BJ (cell line): ENCODE measurements at regions not wholly inside any gene's neighbourhood (a gene's known extent, or its start where the extent isn't known, plus 50 kb on each side); places are given as distances from the start of the nearest gene placed in this dataset.
"Not testable (repeated sequence)": the region's sequence is repeated elsewhere in the genome, so short reads cannot be mapped to it uniquely, and the experiment has no call there.

Experiments
- CTCF ChIA-PET: fragments of 350-600 bp; formaldehyde crosslinking; extraction: SDS; loops from one replicate; lab custom pipeline; 2021; ENCODE audit warnings: antibody characterized with exemption, inconsistent platforms; lab: Yijun Ruan, JAX
- POLR2A ChIA-PET: fragments of 300-600 bp; sonication (Branson Sonifier 250); formaldehyde crosslinking; extraction: SDS; loops from one replicate; lab custom pipeline; 2021; ENCODE audit warnings: antibody characterized with exemption; lab: Charles Lee
- DNase-seq: peaks from one replicate; pipeline ENCODE4 v3.0.0-alpha.2; 2011; ENCODE audit warnings: low read depth
- H3K27me3 ChIP-seq: 2 replicates; pipeline ENCODE4 v1.6.0; 2011; ENCODE audit warnings: low read length; ENCODE audit not compliant: control insufficient read depth, insufficient read depth
- H3K36me3 ChIP-seq: 2 replicates; pipeline ENCODE4 v1.5.1; 2011; ENCODE audit warnings: low read length; ENCODE audit not compliant: control insufficient read depth, insufficient read depth
- H3K4me3 ChIP-seq: 2 replicates; pipeline ENCODE4 v1.5.1; 2011; ENCODE audit warnings: low read depth, mild to moderate bottlenecking, control low read depth, low read length
- TF ChIP-seq, protein P1 (sequence below): IDR thresholded peaks from 2 replicates; pipeline ENCODE4 v1.5.1; 2011; ENCODE audit warnings: low read depth, mild to moderate bottlenecking, control low read depth, inconsistent platforms, low read length, moderate library complexity; ENCODE audit not compliant: insufficient read depth

DNA sequence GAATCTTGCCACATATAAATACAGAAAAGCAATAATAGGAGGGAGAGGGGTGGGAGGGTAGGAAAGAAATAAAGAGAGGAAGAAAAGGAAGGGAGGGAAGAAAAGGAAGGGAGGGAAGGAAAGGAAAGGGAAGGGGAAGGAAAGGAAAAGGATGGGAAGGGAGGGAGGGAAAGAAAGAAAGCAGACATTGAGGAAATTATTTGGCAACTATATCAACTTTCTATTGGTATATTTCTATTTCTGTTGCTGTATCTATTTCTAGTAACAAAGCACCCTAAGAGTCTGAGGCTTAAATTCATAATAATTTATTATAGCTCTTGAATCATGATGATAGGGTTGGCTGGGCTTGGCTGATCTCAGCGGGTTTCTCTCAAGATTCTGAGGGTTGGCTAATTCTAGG is 648.0 kb downstream of the CCDC85A start:
- POLR2A ChIA-PET, result no interaction called here

DNA sequence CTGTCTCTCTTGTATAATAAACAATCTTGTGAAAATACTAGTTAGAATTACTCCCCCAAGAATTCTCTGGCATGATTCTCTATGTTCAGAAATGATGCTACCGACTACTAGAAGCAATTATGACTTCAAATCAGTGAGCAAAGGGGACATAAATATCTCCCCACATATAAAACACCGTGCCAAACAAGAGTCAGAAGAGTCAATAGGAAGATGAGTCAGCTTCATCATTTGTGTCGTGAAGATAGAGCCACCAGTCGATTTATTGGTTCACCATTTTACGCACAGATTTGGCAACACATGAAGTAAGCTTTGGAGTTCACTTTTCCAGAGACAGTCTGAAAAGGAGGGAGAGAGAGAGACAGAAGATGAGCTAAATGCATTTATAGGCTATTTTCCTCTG is 650.9 kb downstream of the CCDC85A start:
- ChIA-PET POLR2A (interaction anchor here (0.6 kb wide), 1 partner anchor 17 kb away, joined by 3 read pairs; no protein-coding TSS in a partner anchor), CTCF (no interaction called here)
- no peaks in the 10 kb centered on the region for H3K27me3 ChIP-seq
- H3K36me3 ChIP-seq, result no peaks in the 10 kb centered on the region
- TF ChIP-seq, protein P1, sequence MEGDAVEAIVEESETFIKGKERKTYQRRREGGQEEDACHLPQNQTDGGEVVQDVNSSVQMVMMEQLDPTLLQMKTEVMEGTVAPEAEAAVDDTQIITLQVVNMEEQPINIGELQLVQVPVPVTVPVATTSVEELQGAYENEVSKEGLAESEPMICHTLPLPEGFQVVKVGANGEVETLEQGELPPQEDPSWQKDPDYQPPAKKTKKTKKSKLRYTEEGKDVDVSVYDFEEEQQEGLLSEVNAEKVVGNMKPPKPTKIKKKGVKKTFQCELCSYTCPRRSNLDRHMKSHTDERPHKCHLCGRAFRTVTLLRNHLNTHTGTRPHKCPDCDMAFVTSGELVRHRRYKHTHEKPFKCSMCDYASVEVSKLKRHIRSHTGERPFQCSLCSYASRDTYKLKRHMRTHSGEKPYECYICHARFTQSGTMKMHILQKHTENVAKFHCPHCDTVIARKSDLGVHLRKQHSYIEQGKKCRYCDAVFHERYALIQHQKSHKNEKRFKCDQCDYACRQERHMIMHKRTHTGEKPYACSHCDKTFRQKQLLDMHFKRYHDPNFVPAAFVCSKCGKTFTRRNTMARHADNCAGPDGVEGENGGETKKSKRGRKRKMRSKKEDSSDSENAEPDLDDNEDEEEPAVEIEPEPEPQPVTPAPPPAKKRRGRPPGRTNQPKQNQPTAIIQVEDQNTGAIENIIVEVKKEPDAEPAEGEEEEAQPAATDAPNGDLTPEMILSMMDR, result no peak
- no peak for DNase-seq
- no peak overlapping the region for H3K4me3 ChIP-seq

More for the DNA sequence above, 648.0 kb downstream of the CCDC85A start:
- CTCF ChIA-PET, result no interaction called here
- Histone ChIP-seq H3K27me3 (no peaks in the 10 kb centered on the region), H3K36me3 (no peaks in the 10 kb centered on the region), H3K4me3 (no peak overlapping the region)
- DNase-seq, result no peak
- TF ChIP-seq, protein P1, result no peak

DNA sequence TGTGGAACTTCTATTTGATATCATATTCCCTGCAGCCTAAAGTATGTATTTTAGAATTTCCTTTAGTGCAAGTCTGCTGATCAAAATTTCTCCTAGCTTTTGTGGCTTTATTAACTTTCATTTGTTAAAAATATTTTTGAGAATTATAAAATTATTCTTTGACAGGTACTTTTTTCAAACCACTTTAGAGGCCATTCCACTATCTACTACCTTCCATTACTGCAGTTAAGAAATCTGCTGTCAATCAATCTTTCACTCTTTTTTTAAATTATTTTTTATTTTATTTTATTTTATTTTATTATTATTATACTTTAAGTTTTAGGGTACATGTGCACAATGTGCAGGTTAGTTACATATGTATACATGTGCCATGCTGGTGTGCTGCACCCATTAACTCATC is 656.2 kb downstream of the CCDC85A start:
- POLR2A ChIA-PET, CTCF ChIA-PET, DNase-seq, H3K4me3 ChIP-seq, H3K27me3 ChIP-seq, H3K36me3 ChIP-seq: not testable (repeated sequence)

DNA sequence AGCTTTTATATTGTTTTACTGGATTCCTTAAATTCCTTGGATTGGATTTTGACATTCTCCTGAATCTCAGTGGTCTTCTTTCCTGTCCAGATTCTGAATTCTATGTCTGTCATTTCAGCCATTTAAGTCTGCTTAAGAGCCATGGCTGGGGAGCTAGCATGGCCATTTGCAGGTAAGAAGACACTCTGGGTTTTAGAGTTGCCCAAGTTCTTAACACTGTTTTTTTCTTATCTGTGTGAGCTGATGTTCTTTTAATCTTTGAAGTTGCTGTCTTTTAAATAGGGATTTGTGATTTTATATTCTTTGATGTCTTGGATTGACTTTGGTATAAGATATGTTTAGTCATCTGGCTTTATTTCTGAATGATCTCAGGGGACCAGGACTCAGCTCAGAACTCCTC is 677.2 kb downstream of the CCDC85A start:
- Histone ChIP-seq H3K36me3 (no peaks in the 10 kb centered on the region), H3K27me3 (no peaks in the 10 kb centered on the region), H3K4me3 (no peak overlapping the region)
- no peak for DNase-seq
- ChIA-PET POLR2A (no interaction called here), CTCF (interaction anchor here (1.6 kb wide), 1 partner anchor 18 kb away, joined by 3 read pairs; no protein-coding TSS in a partner anchor)
- TF ChIP-seq, protein P1, result no peak

DNA sequence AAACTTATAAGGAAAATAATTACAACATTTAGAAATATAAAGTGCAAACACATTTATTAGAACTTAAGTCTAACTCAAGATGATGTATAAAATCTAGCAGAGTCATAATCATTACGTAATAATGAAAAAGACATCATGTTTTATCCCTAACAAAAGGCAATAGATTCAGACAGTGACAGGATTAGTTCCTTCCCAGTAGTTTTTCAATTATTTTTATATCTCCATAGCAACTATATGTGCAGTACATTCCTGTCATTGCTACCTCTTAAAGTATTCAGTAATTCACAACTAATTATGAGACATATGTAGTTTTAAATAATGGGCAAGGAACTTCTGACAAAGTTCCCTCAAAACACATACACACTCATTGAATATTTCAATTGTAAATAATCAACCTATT is 687.9 kb downstream of the CCDC85A start:
- TF ChIP-seq, protein P1, result no peak
- no peaks in the 10 kb centered on the region for H3K27me3 ChIP-seq
- ChIA-PET POLR2A (no interaction called here), CTCF (no interaction called here)
- DNase-seq, result peak; percentile 1
- no peaks in the 10 kb centered on the region for H3K36me3 ChIP-seq
- H3K4me3 ChIP-seq, result no peak overlapping the region

DNA sequence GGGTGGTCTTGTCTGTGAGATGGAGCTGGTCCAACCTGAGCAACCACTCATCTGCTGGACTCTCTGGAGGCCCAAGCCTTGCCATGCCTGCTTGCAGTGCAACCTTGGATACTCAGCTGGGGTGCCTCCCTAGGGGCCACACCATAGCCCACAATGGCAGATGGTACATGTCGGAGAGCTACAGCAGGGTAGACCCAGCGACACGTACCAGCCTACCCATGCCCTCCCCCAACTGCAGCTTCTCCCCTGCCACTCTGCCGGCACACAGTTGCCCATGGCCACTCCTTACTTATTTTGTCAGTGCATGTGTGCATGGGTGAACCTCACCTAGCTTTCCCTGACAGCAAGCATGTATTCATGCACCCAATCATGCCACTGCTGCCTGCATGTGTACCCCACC is 690.9 kb downstream of the CCDC85A start:
- Histone ChIP-seq H3K36me3 (no peaks in the 10 kb centered on the region), H3K27me3 (no peaks in the 10 kb centered on the region), H3K4me3 (no peak overlapping the region)
- CTCF ChIA-PET, result no interaction called here
- POLR2A ChIA-PET, result no interaction called here
- DNase-seq, result no peak
- TF ChIP-seq, protein P1, result no peak
